ENCODE measurements at regions not wholly inside any gene's neighbourhood (a gene's known extent, or its start where the extent isn't known, plus 50 kb on each side); places are given as distances from the start of the nearest gene placed in this dataset.

- TF ChIP-seq EZH2 (IDR thresholded peaks at IDR 0.05; ENCODE audit: insufficient read depth, low read length) (no peak), CTCF (IDR thresholded peaks at IDR 0.05; ENCODE audit: insufficient read depth, low read depth, low read length) (no peak)
Observed at GRCh38 chr2:192247456-192247855, 52.7 kb upstream of the TMEFF2 start.
